ENCODE measurements at regions not wholly inside any gene's neighbourhood (a gene's known extent, or its start where the extent isn't known, plus 50 kb on each side); places are given as distances from the start of the nearest gene placed in this dataset.
"Not testable (repeated sequence)": the region's sequence is repeated elsewhere in the genome, so short reads cannot be mapped to it uniquely, and the experiment has no call there.

- Mint-ChIP-seq H3K27me3 (ENCODE audit: unreplicated experiment) (no peaks in the 10 kb centered on the region), H3K36me3 (ENCODE audit: low read depth, unreplicated experiment) (no peaks in the 10 kb centered on the region), H3K4me1 (ENCODE audit: unreplicated experiment) (no peaks in the 10 kb centered on the region), H3K27ac (ENCODE audit: unreplicated experiment) (no peak overlapping the region), H3K4me3 (ENCODE audit: unreplicated experiment) (no peak overlapping the region), H3K9me3 (ENCODE audit: unreplicated experiment) (no peaks in the 10 kb centered on the region)
- no peak for DNase-seq (ENCODE audit: low spot score)
- no peak for TF ChIP-seq CTCF (IDR thresholded peaks at IDR 0.05; ENCODE audit: unreplicated experiment)
Observed at GRCh38 chrX:3501833-3502535, 155.5 kb upstream of the MXRA5 start.

- H3K4me3 Mint-ChIP-seq (ENCODE audit: unreplicated experiment); DNase-seq (ENCODE audit: low spot score); H3K4me1 Mint-ChIP-seq (ENCODE audit: unreplicated experiment); H3K27ac Mint-ChIP-seq (ENCODE audit: unreplicated experiment); H3K36me3 Mint-ChIP-seq (ENCODE audit: low read depth, unreplicated experiment); H3K9me3 Mint-ChIP-seq (ENCODE audit: unreplicated experiment); H3K27me3 Mint-ChIP-seq (ENCODE audit: unreplicated experiment): not testable (repeated sequence)
Observed at GRCh38 chrX:3495836-3496769, 149.7 kb upstream of the MXRA5 start.

GRCh38 chrX:3493605-3494004 lies 147.2 kb upstream of the MXRA5 start:
- H3K4me1 Mint-ChIP-seq (ENCODE audit: unreplicated experiment), result no peaks in the 10 kb centered on the region
- no peak for DNase-seq (ENCODE audit: low spot score)
- H3K27me3 Mint-ChIP-seq (ENCODE audit: unreplicated experiment), result no peaks in the 10 kb centered on the region
- no peaks in the 10 kb centered on the region for H3K9me3 Mint-ChIP-seq (ENCODE audit: unreplicated experiment)
- no peak for TF ChIP-seq CTCF (IDR thresholded peaks at IDR 0.05; ENCODE audit: unreplicated experiment)
- H3K36me3 Mint-ChIP-seq (ENCODE audit: low read depth, unreplicated experiment), result no peaks in the 10 kb centered on the region
- no peak overlapping the region for H3K4me3 Mint-ChIP-seq (ENCODE audit: unreplicated experiment)
- no peak overlapping the region for H3K27ac Mint-ChIP-seq (ENCODE audit: unreplicated experiment)

- Mint-ChIP-seq H3K4me1 (ENCODE audit: unreplicated experiment) (no peaks in the 10 kb centered on the region), H3K4me3 (ENCODE audit: unreplicated experiment) (no peak overlapping the region), H3K36me3 (ENCODE audit: low read depth, unreplicated experiment) (no peaks in the 10 kb centered on the region), H3K27ac (ENCODE audit: unreplicated experiment) (no peak overlapping the region), H3K27me3 (ENCODE audit: unreplicated experiment) (no peaks in the 10 kb centered on the region), H3K9me3 (ENCODE audit: unreplicated experiment) (no peaks in the 10 kb centered on the region)
- no peak for DNase-seq (ENCODE audit: low spot score)
- no peak for TF ChIP-seq CTCF (IDR thresholded peaks at IDR 0.05; ENCODE audit: unreplicated experiment)
Observed at GRCh38 chrX:3485727-3486126, 139.3 kb upstream of the MXRA5 start.

GRCh38 chrX:3479026-3479425 lies 132.6 kb upstream of the MXRA5 start:
- no peaks in the 10 kb centered on the region for H3K4me1 Mint-ChIP-seq (ENCODE audit: unreplicated experiment)
- H3K27me3 Mint-ChIP-seq (ENCODE audit: unreplicated experiment), result no peaks in the 10 kb centered on the region
- no peaks in the 10 kb centered on the region for H3K36me3 Mint-ChIP-seq (ENCODE audit: low read depth, unreplicated experiment)
- no peak for TF ChIP-seq CTCF (IDR thresholded peaks at IDR 0.05; ENCODE audit: unreplicated experiment)
- DNase-seq (ENCODE audit: low spot score), result no peak
- no peak overlapping the region for H3K4me3 Mint-ChIP-seq (ENCODE audit: unreplicated experiment)
- H3K27ac Mint-ChIP-seq (ENCODE audit: unreplicated experiment), result no peak overlapping the region
- no peaks in the 10 kb centered on the region for H3K9me3 Mint-ChIP-seq (ENCODE audit: unreplicated experiment)

Data from endothelial cell (in vitro differentiated cells).